ENCODE measurements at regions not wholly inside any gene's neighbourhood (a gene's known extent, or its start where the extent isn't known, plus 50 kb on each side); places are given as distances from the start of the nearest gene placed in this dataset.

DNA sequence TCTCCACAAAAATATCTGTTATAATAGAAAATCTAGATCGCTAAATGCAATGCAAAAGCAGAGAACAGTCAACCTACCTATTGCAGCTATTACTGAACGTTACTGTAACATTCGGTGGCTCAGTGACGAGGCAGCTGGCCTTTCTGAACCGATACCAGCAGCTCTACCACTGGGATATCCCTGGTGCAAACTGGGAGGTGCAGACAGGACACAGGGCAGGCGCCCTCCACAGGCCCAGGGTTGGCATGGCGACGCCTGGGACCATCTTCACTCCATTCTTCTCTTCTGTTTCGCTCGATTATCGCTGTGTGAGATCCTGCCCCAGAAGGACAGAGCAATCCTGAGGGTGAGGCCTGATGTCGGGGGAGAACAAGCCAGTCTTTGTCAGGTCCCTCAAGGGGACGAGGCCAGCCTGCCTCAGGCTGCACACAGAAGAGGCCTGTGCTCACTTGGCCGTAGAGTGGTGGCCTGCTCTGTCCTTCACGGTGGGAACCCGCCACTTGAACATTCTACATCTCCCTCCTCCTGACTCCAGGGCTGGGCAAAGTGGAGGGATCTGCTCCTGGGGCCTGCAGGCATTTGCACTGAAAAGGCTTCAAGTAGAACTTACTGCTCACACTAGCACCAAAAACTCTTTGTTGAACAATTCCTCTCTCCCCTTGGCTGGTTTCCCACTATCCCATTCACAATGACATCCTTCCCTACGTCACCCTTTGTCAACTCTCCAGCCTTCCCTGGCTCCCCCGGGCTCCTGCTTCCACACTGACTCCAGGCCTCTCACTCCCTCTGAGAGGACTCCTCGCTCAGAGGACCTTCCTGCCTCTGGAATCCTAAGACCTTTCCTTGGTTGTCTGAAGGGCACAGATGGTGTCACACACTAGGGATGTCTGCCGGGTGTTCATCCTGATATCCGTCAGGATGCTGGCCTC is 49.7 kb downstream of the CYRIA start:
- Histone ChIP-seq H3K9me3 (ENCODE audit: low read length) (no peaks in the 10 kb centered on the region), H3K9ac (ENCODE audit: low read length) (no peak overlapping the region), H2AFZ (ENCODE audit: low read length) (no peak overlapping the region), H4K20me1 (ENCODE audit: insufficient read depth, low read length) (no peaks in the 10 kb centered on the region), H3K36me3 (ENCODE audit: insufficient read depth, low read length) (peaks cover 15% of the 10 kb centered on the region; the same call in 1 of the 2 replicates), H3K79me2 (ENCODE audit: insufficient read depth, low read length) (no peaks in the 10 kb centered on the region), H3K4me3 (ENCODE audit: low read depth, low read length, poor library complexity, severe bottlenecking) (no peak overlapping the region), H3K9me2 (ENCODE audit: low read depth, low read length) (no peaks in the 10 kb centered on the region), H3K27ac (ENCODE audit: low read depth, low read length, poor library complexity, severe bottlenecking) (no peak overlapping the region), H3F3A (ENCODE audit: insufficient read depth, low read length) (no peaks in the 10 kb centered on the region), H3K4me1 (ENCODE audit: insufficient read depth, low read length, severe bottlenecking) (peaks cover 27% of the 10 kb centered on the region), H3K4me2 (ENCODE audit: low read length) (no peak overlapping the region), H3K27me3 (ENCODE audit: insufficient read depth, low read length) (no peaks in the 10 kb centered on the region)
- TF ChIP-seq, protein P1, sequence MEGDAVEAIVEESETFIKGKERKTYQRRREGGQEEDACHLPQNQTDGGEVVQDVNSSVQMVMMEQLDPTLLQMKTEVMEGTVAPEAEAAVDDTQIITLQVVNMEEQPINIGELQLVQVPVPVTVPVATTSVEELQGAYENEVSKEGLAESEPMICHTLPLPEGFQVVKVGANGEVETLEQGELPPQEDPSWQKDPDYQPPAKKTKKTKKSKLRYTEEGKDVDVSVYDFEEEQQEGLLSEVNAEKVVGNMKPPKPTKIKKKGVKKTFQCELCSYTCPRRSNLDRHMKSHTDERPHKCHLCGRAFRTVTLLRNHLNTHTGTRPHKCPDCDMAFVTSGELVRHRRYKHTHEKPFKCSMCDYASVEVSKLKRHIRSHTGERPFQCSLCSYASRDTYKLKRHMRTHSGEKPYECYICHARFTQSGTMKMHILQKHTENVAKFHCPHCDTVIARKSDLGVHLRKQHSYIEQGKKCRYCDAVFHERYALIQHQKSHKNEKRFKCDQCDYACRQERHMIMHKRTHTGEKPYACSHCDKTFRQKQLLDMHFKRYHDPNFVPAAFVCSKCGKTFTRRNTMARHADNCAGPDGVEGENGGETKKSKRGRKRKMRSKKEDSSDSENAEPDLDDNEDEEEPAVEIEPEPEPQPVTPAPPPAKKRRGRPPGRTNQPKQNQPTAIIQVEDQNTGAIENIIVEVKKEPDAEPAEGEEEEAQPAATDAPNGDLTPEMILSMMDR (IDR thresholded peaks at IDR 0.05; ENCODE audit: low read length), result peak; percentile 33; the same call in 1 of the 2 replicates
- no peak for TF ChIP-seq EZH2 (IDR thresholded peaks at IDR 0.05; ENCODE audit: borderline replicate concordance, low read length)

DNA sequence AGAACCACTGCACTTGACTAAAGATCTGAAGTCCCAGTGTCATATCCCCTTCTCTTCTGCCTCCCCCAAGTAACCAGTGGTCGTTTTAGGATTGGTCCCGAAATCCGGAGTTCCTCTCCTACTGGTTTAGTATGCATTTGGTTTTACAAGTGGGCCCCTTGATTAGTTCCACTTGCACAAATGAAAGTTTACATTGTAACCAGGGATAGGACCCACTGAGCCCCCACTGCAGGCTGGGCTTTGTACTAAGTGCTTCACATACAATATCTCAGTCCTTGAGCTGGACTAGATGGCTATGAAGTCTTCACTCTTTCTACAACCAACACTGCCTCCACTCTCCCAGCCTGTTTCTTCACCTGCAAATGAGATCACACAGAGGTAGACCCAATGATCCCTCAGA is 50.4 kb downstream of the CYRIA start:
- H3K4me1 ChIP-seq (ENCODE audit: insufficient read depth, low read length, severe bottlenecking), result peaks cover 27% of the 10 kb centered on the region
- no peaks in the 10 kb centered on the region for H3K27me3 ChIP-seq (ENCODE audit: insufficient read depth, low read length)
- no peak overlapping the region for H3K4me2 ChIP-seq (ENCODE audit: low read length)
- no peaks in the 10 kb centered on the region for H3K79me2 ChIP-seq (ENCODE audit: insufficient read depth, low read length)
- peaks cover 13% of the 10 kb centered on the region; the same call in 1 of the 2 replicates for H3K36me3 ChIP-seq (ENCODE audit: insufficient read depth, low read length)
- H4K20me1 ChIP-seq (ENCODE audit: insufficient read depth, low read length), result no peaks in the 10 kb centered on the region
- H3K9ac ChIP-seq (ENCODE audit: low read length), result no peak overlapping the region
- H2AFZ ChIP-seq (ENCODE audit: low read length), result no peak overlapping the region
- no peaks in the 10 kb centered on the region for H3F3A ChIP-seq (ENCODE audit: insufficient read depth, low read length)
- peak overlapping the region; percentile 35 for H3K27ac ChIP-seq (ENCODE audit: low read depth, low read length, poor library complexity, severe bottlenecking)
- H3K9me3 ChIP-seq (ENCODE audit: low read length), result no peaks in the 10 kb centered on the region
- TF ChIP-seq, protein P1 (IDR thresholded peaks at IDR 0.05; ENCODE audit: low read length), result no peak
- TF ChIP-seq EZH2 (IDR thresholded peaks at IDR 0.05; ENCODE audit: borderline replicate concordance, low read length), result no peak
- H3K9me2 ChIP-seq (ENCODE audit: low read depth, low read length), result no peaks in the 10 kb centered on the region
- H3K4me3 ChIP-seq (ENCODE audit: low read depth, low read length, poor library complexity, severe bottlenecking), result no peak overlapping the region

DNA sequence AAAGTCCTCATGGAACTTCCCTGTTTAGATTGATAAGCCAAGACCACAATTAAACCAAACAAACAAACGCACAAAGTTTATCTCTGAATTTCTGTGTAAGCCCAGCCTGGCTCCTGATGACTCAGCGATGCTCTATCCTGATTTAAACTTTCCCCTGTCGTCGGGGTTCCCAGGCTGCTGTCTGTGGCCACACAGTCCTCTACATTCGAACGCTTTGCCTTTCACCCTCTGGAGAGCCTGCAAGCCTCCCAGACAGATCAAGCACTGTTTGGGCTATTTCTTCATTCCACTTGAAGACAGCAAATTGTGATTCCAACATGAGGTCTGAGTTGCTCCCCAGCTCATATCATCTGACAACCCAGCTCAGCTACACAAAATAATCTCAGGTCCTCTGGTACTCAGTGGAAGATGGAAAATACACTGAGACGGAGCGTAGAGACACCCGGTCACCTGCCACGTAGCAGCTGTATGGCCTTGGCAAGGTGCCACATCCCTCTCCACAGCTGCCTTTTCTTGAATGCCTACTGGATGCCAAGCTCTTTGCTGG is 51.2 kb downstream of the CYRIA start:
- Histone ChIP-seq H3K9me3 (ENCODE audit: low read length) (no peaks in the 10 kb centered on the region), H3K4me3 (ENCODE audit: low read depth, low read length, poor library complexity, severe bottlenecking) (no peak overlapping the region), H3F3A (ENCODE audit: insufficient read depth, low read length) (no peaks in the 10 kb centered on the region), H3K9me2 (ENCODE audit: low read depth, low read length) (no peaks in the 10 kb centered on the region), H2AFZ (ENCODE audit: low read length) (no peak overlapping the region), H3K4me2 (ENCODE audit: low read length) (no peak overlapping the region), H3K4me1 (ENCODE audit: insufficient read depth, low read length, severe bottlenecking) (peaks cover 27% of the 10 kb centered on the region), H3K27me3 (ENCODE audit: insufficient read depth, low read length) (no peaks in the 10 kb centered on the region), H3K79me2 (ENCODE audit: insufficient read depth, low read length) (no peaks in the 10 kb centered on the region), H4K20me1 (ENCODE audit: insufficient read depth, low read length) (no peaks in the 10 kb centered on the region), H3K27ac (ENCODE audit: low read depth, low read length, poor library complexity, severe bottlenecking) (peak overlapping the region; percentile 35), H3K36me3 (ENCODE audit: insufficient read depth, low read length) (peaks cover 7% of the 10 kb centered on the region; the same call in 1 of the 2 replicates), H3K9ac (ENCODE audit: low read length) (no peak overlapping the region; the same call in 1 of the 2 replicates)
- no peak for TF ChIP-seq EZH2 (IDR thresholded peaks at IDR 0.05; ENCODE audit: borderline replicate concordance, low read length)
- TF ChIP-seq, protein P1 (IDR thresholded peaks at IDR 0.05; ENCODE audit: low read length), result no peak
